ENCODE measurements at regions not wholly inside any gene's neighbourhood (a gene's known extent, or its start where the extent isn't known, plus 50 kb on each side); places are given as distances from the start of the nearest gene placed in this dataset.

GRCh38 chr19:28846094-28846812, 366.7 kb downstream of the UQCRFS1 start:
- intact Hi-C loops (cut with DNase I), result no loop called here
- TF ChIP-seq POLR2A (IDR thresholded peaks at IDR 0.05), result no peak
- TF ChIP-seq CTCF (IDR thresholded peaks at IDR 0.05), result no peak

GRCh38 chr19:28843761-28844492, 369.0 kb downstream of the UQCRFS1 start:
- WGBS (ENCODE audit: insufficient coverage, low coverage, low lambda C conversion rate, missing lambda C conversion rate), result 61% methylated on average over 6 of the region's 6 CpGs
- no peak overlapping the region for H3K4me3 ChIP-seq
- ATAC-seq, result no peak
- H3K9me3 ChIP-seq, result no peaks in the 10 kb centered on the region
- H3K36me3 ChIP-seq, result no peaks in the 10 kb centered on the region
- DNase-seq, result no peak
- H3K27me3 ChIP-seq, result no peaks in the 10 kb centered on the region
- H3K4me1 ChIP-seq, result no peaks in the 10 kb centered on the region
- no peak overlapping the region for H3K27ac ChIP-seq
- TF ChIP-seq POLR2A (IDR thresholded peaks at IDR 0.05) (no peak), CTCF (IDR thresholded peaks at IDR 0.05) (no peak)
- intact Hi-C loops (cut with DNase I), result no loop called here

More at GRCh38 chr19:28846094-28846812, 366.7 kb downstream of the UQCRFS1 start:
- Histone ChIP-seq H3K4me1 (no peaks in the 10 kb centered on the region), H3K27ac (no peak overlapping the region), H3K27me3 (no peaks in the 10 kb centered on the region), H3K4me3 (no peak overlapping the region), H3K9me3 (no peaks in the 10 kb centered on the region), H3K36me3 (no peaks in the 10 kb centered on the region)
- no peak for ATAC-seq
- WGBS (ENCODE audit: insufficient coverage, low coverage, low lambda C conversion rate, missing lambda C conversion rate), result 79% methylated on average over 4 of the region's 4 CpGs
- no peak for DNase-seq

GRCh38 chr19:28841531-28841930, 371.4 kb downstream of the UQCRFS1 start:
- TF ChIP-seq CTCF (IDR thresholded peaks at IDR 0.05) (no peak), POLR2A (IDR thresholded peaks at IDR 0.05) (no peak)
- intact Hi-C loops (cut with DNase I), result no loop called here
- H3K27ac ChIP-seq, result no peak overlapping the region
- no peaks in the 10 kb centered on the region for H3K36me3 ChIP-seq
- no peaks in the 10 kb centered on the region for H3K27me3 ChIP-seq
- H3K4me1 ChIP-seq, result no peaks in the 10 kb centered on the region
- ATAC-seq (no peak), DNase-seq (no peak)
- WGBS (ENCODE audit: insufficient coverage, low coverage, low lambda C conversion rate, missing lambda C conversion rate), result 79% methylated on average over 2 of the region's 3 CpGs
- no peak overlapping the region for H3K4me3 ChIP-seq
- H3K9me3 ChIP-seq, result no peaks in the 10 kb centered on the region

GRCh38 chr19:28840891-28841290, 372.1 kb downstream of the UQCRFS1 start:
- DNase-seq (no peak), ATAC-seq (no peak)
- Histone ChIP-seq H3K27me3 (no peaks in the 10 kb centered on the region), H3K36me3 (no peaks in the 10 kb centered on the region), H3K4me3 (no peak overlapping the region), H3K4me1 (no peaks in the 10 kb centered on the region), H3K9me3 (no peaks in the 10 kb centered on the region), H3K27ac (no peak overlapping the region)
- intact Hi-C loops (cut with DNase I), result no loop called here
- no peak for TF ChIP-seq POLR2A (IDR thresholded peaks at IDR 0.05)
- no peak for TF ChIP-seq CTCF (IDR thresholded peaks at IDR 0.05)
- WGBS (ENCODE audit: insufficient coverage, low coverage, low lambda C conversion rate, missing lambda C conversion rate), result 59% methylated on average over 2 of the region's 2 CpGs
